GM06990 (cell line): ENCODE measurements at regions not wholly inside any gene's neighbourhood (a gene's known extent, or its start where the extent isn't known, plus 50 kb on each side); places are given as distances from the start of the nearest gene placed in this dataset.
A peak's percentile ranks its signal among the peaks of the same experiment; 100 is the strongest.

Source experiments
- DNase-seq: peaks from one replicate; pipeline ENCODE4 v3.0.0-alpha.2; 2011; ENCODE audit not compliant: insufficient read length; ENCODE audit errors: extremely low read depth
- H3K27me3 ChIP-seq: replicated peaks from 2 replicates; pipeline ENCODE4 v1.6.0; 2011; ENCODE audit warnings: low read length; ENCODE audit not compliant: control insufficient read depth, insufficient read depth
- H3K36me3 ChIP-seq: 2 replicates; pipeline ENCODE4 v1.5.1; 2011; ENCODE audit warnings: low read length; ENCODE audit not compliant: control insufficient read depth, insufficient read depth
- H3K4me3 ChIP-seq: replicated peaks from 2 replicates; pipeline ENCODE4 v1.5.1; 2011; ENCODE audit warnings: low read depth, mild to moderate bottlenecking, control low read depth, low read length
- CTCF ChIP-seq: IDR thresholded peaks from 2 replicates; pipeline ENCODE4 v1.5.1; 2011; ENCODE audit warnings: low read length, control low read depth, mild to moderate bottlenecking, inconsistent platforms; ENCODE audit not compliant: insufficient read depth, poor library complexity, severe bottlenecking

- TF ChIP-seq CTCF = no peak
- Histone ChIP-seq H3K27me3 (no peaks in the 10 kb centered on the region), H3K4me3 (no peak overlapping the region), H3K36me3 (no peaks in the 10 kb centered on the region)
- DNase-seq = no peak
Observed at GRCh38 chr2:126437016-126437415, 218.9 kb upstream of the GYPC start.

DNA sequence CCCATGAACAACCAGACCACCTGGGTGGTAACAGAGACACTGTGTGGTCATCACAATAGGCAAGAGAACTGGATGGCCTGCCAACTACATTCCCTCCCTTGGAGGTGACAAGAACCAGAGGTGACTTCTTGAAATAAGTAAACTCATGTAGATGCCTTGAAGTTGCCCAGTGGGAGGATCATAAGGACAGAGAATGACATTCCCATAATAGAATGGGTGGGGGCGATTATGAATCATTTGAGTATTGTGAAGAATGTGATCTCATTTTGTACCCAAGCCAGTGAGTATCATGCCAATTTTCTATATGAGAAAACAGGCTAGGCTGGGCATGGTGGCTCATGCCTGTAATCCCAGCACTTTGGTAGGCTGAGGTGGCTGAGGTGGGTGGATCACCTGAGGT lies 211.4 kb upstream of the GYPC start:
- no peak for DNase-seq

DNA sequence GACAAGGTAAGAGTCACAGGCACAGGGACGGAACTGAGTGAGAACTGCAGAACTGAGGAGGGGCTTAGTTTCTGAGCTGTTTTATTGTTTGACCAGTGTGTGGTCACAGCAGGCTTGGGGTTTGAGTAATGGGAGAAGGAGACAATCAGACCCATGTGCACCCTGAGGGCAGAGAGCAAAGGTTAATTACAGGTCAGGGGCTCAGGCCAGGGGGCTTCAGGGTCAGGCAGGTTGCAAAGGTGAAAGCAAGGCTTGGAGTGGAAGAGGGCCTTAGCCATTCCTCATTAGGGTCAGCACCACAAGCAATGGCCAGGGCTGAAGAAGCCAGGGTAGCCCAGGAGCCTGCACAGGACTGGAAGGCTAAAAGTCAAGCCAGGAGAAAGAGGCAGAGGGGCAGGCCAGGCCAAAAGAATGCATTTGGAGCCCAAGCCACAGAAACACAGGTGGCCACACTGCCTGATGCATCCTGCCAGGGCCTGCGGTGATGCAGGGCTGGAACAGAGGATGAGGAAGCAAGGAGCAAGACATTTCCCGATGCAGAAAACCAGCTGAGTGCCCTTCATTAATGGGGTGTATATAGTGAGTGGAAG lies 209.8 kb upstream of the GYPC start:
- H3K36me3 ChIP-seq = no peaks in the 10 kb centered on the region
- no peak for TF ChIP-seq CTCF
- DNase-seq = no peak
- H3K4me3 ChIP-seq = no peak overlapping the region
- H3K27me3 ChIP-seq = no peaks in the 10 kb centered on the region; the same call in 1 of the 2 replicates

More for the DNA sequence above, 211.4 kb upstream of the GYPC start:
- H3K27me3 ChIP-seq = no peaks in the 10 kb centered on the region; the same call in 1 of the 2 replicates
- H3K4me3 ChIP-seq = no peak overlapping the region
- no peak for TF ChIP-seq CTCF
- no peaks in the 10 kb centered on the region for H3K36me3 ChIP-seq

- H3K36me3 ChIP-seq = no peaks in the 10 kb centered on the region
- no peaks in the 10 kb centered on the region; the same call in 1 of the 2 replicates for H3K27me3 ChIP-seq
- no peak for TF ChIP-seq CTCF
- no peak for DNase-seq
- H3K4me3 ChIP-seq = no peak overlapping the region
Observed at GRCh38 chr2:126448611-126449010, 207.3 kb upstream of the GYPC start.

DNA sequence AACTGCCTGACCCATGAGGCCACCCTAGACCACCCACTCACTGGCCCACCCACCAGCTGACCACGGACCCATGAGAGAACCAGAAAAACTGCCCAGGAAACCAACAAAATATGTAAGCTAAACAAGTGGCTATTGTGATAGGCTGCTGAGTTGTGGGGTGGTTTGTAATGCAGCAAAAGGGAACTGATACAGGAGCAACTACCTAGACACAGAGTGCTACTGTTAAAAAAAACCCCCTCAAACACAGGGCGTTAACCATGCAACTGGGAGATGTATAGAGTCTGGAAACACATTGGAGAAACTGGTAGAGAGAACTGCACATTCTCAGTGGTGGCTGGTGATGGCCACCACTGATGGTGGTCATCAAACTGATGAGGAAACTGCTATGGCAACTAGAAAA lies 206.3 kb upstream of the GYPC start:
- DNase-seq = peak; percentile 8
- TF ChIP-seq CTCF = no peak

More for the DNA sequence above, 206.3 kb upstream of the GYPC start:
- Histone ChIP-seq H3K27me3 (no peaks in the 10 kb centered on the region; the same call in 1 of the 2 replicates), H3K4me3 (no peak overlapping the region), H3K36me3 (no peaks in the 10 kb centered on the region)
